Esophagus squamous epithelium (tissue), 5 donors: ENCODE measurements at regions not wholly inside any gene's neighbourhood (a gene's known extent, or its start where the extent isn't known, plus 50 kb on each side); places are given as distances from the start of the nearest gene placed in this dataset.
"Not testable (repeated sequence)": the region's sequence is repeated elsewhere in the genome, so short reads cannot be mapped to it uniquely, and the experiment has no call there.

Experiments
- DNase-seq: peaks from one replicate; lab custom pipeline; 2025; lab: John Stamatoyannopoulos, UW
- H3K27ac ChIP-seq, 4 donors: fragments of 200-600 bp; sonication (generic); one replicate each; pipeline ENCODE4 v1.5.1; 2016 to 2019; ENCODE audit warnings: mild to moderate bottlenecking in 1 of 4
- H3K27me3 ChIP-seq, 4 donors: fragments of 200-600 bp; sonication (generic); 1 replicate in 3 of 4; 2 replicates in 1 of 4; pipeline versions ENCODE4 v1.5.1 to v1.6.0; 2017 to 2021; ENCODE audit warnings: antibody characterized with exemption in 1 of 4
- H3K36me3 ChIP-seq, 3 donors: fragments of 200-600 bp; sonication (generic); one replicate each; pipeline ENCODE4 v1.5.1; 2016 to 2019
- H3K4me1 ChIP-seq, 3 donors: fragments of 200-600 bp; sonication (generic); one replicate each; pipeline ENCODE4 v1.5.1; 2017 to 2019
- H3K4me3 ChIP-seq, 4 donors: fragments of 200-600 bp; sonication (generic); 1 replicate in 3 of 4; 2 replicates in 1 of 4; pipeline ENCODE4 v1.5.1; 2016 to 2019; ENCODE audit warnings: mild to moderate bottlenecking in 2 of 4, moderate library complexity in 1 of 4
- H3K9me3 ChIP-seq, 3 donors: fragments of 200-600 bp; sonication (generic); one replicate each; pipeline ENCODE4 v1.5.1; 2016 to 2019
- POLR2A ChIP-seq, 4 donors: fragments of 450-650 bp; IDR thresholded peaks; one replicate each; pipeline ENCODE4 v1.6.1; 2017; ENCODE audit warnings: antibody characterized with exemption in 4 of 4, mild to moderate bottlenecking in 4 of 4, moderate library complexity in 3 of 4
- WGBS, 2 donors: methylation state at CpG; one replicate each; pipeline ENCODE4 v1.1.5; 2018; 5-methylcytosine and 5-hydroxymethylcytosine counted together
- intact Hi-C: fragments of 100-400 bp; cut with DNase I; formaldehyde crosslinking; loops from one replicate; pipeline ENCODE4 v1.15.0; 2022
- TF ChIP-seq, protein P1 (sequence below), 6 experiments: fragments of 450-650 bp in 4 of 6; fragments of 200-600 bp in 2 of 6; sonication (generic) in 2 of 6; IDR thresholded peaks; one replicate each; pipeline ENCODE4 v1.5.1; 2016 to 2019; ENCODE audit warnings: antibody characterized with exemption in 6 of 6, mild to moderate bottlenecking in 4 of 6, moderate library complexity in 4 of 6
- donor health status: DM: yes; HTN: yes; CAD: no.

DNA sequence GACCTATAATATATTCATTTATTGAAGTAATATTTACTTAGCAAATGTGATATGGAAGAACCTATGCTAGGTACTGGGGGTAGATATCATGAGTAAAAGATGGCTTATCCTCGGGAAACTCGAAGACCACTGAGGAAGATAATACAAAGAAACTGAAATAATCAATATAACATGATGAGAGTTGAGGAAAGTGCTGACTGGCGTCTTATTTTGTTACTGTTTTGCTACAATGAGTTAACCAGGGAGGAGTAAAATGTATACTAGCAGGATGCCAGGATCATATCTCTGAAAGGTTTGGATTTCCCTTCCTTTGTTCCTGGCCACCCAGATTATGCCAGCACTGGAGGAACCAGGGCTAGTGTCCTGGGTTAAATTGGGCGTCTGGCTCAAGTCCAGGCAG is 111.7 kb upstream of the SPATS2L start:
- peaks cover 0 to 3% (median 0%) of the 10 kb centered on the region in 3 donors for H3K9me3 ChIP-seq
- no peak for DNase-seq
- no peaks in the 10 kb centered on the region for H3K36me3 ChIP-seq
- H3K4me3 ChIP-seq, result no peak overlapping the region
- intact Hi-C loops, result no loop called here
- H3K4me1 ChIP-seq, result no peaks in the 10 kb centered on the region
- TF ChIP-seq, protein P1, sequence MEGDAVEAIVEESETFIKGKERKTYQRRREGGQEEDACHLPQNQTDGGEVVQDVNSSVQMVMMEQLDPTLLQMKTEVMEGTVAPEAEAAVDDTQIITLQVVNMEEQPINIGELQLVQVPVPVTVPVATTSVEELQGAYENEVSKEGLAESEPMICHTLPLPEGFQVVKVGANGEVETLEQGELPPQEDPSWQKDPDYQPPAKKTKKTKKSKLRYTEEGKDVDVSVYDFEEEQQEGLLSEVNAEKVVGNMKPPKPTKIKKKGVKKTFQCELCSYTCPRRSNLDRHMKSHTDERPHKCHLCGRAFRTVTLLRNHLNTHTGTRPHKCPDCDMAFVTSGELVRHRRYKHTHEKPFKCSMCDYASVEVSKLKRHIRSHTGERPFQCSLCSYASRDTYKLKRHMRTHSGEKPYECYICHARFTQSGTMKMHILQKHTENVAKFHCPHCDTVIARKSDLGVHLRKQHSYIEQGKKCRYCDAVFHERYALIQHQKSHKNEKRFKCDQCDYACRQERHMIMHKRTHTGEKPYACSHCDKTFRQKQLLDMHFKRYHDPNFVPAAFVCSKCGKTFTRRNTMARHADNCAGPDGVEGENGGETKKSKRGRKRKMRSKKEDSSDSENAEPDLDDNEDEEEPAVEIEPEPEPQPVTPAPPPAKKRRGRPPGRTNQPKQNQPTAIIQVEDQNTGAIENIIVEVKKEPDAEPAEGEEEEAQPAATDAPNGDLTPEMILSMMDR (IDR thresholded peaks at IDR 0.05), result no peak
- no peak for TF ChIP-seq POLR2A (IDR thresholded peaks at IDR 0.05)
- H3K27me3 ChIP-seq, result no peaks in the 10 kb centered on the region
- 83 to 85% methylated on average over 3 to 4 of the region's 4 CpGs for WGBS, 2 donors
- no peak overlapping the region for H3K27ac ChIP-seq

- Histone ChIP-seq H3K9me3 (peaks cover 0 to 5% (median 0%) of the 10 kb centered on the region in 3 donors), H3K4me3 (no peak overlapping the region), H3K36me3 (no peaks in the 10 kb centered on the region), H3K27me3 (no peaks in the 10 kb centered on the region), H3K4me1 (no peaks in the 10 kb centered on the region), H3K27ac (no peak overlapping the region)
- intact Hi-C loops, result no loop called here
- TF ChIP-seq, protein P1 (IDR thresholded peaks at IDR 0.05), result no peak
- TF ChIP-seq POLR2A (IDR thresholded peaks at IDR 0.05), result no peak
- 77 to 84% methylated on average over 2 of the region's 2 CpGs for WGBS, 2 donors
- no peak for DNase-seq
These were observed 107.5 kb upstream of the SPATS2L start for GRCh38 chr2:200199005-200199404.

DNA sequence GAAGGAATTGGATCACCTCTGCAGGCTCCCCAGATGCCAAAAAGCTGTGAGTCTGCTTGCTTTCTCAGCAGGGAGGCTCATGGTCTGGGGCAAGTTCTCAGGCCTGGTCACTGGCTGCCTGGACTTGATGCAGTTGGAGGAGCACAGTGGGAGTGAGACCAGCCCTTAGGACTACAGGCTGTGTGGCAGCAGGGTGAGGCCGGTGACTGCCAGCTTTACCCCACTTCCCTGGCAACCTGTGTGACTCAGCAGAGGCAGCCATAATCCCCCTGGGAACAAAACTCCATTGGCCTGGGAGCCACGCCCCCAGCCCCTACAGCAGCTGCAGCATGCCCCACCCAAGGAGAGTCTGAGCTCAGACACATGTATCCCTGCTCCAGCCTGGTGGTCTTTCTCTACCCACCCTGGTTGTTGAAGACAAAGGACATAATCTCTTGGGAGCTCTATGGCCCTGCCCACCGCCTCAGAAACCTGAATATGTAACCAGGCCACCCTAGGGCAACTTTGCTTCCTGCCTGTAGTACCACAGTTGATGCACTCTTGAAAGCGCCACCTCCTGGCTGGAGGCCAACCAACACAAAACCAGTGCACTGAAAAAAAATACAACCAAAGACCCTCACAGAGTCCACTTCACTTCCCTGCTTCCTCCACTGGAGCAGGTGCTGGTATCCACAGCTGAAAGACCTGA is 106.8 kb upstream of the SPATS2L start:
- intact Hi-C loops, result no loop called here
- WGBS, 2 donors, result 89 to 93% methylated on average over 1 to 3 of the region's 4 CpGs
- no peaks in the 10 kb centered on the region for H3K4me1 ChIP-seq
- no peaks in the 10 kb centered on the region for H3K27me3 ChIP-seq
- H3K9me3 ChIP-seq, result peaks cover 0 to 5% (median 0%) of the 10 kb centered on the region in 3 donors
- H3K27ac ChIP-seq, result no peak overlapping the region
- TF ChIP-seq, protein P1 (IDR thresholded peaks at IDR 0.05), result no peak
- TF ChIP-seq POLR2A (IDR thresholded peaks at IDR 0.05), result no peak
- H3K4me3 ChIP-seq, result no peak overlapping the region
- no peak for DNase-seq
- H3K36me3 ChIP-seq, result no peaks in the 10 kb centered on the region

GRCh38 chr2:200201839-200202238 is 104.7 kb upstream of the SPATS2L start:
- H3K4me1 ChIP-seq, DNase-seq, intact Hi-C loops, H3K36me3 ChIP-seq, H3K27ac ChIP-seq, H3K27me3 ChIP-seq, H3K4me3 ChIP-seq: not testable (repeated sequence)
- peaks cover 0 to 12% (median 6%) of the 10 kb centered on the region in 3 donors for H3K9me3 ChIP-seq
- 86 to 96% methylated on average over 4 of the region's 4 CpGs for whole genome bisulfite sequencing, 2 donors

GRCh38 chr2:200203381-200203827 is 103.1 kb upstream of the SPATS2L start:
- no peaks in the 10 kb centered on the region for H3K36me3 ChIP-seq
- no peak overlapping the region for H3K4me3 ChIP-seq
- TF ChIP-seq POLR2A (IDR thresholded peaks at IDR 0.05), result no peak
- TF ChIP-seq, protein P1 (IDR thresholded peaks at IDR 0.05), result no peak
- no peak for DNase-seq
- whole genome bisulfite sequencing, 2 donors, result 87 to 98% methylated on average over 2 of the region's 2 CpGs
- H3K9me3 ChIP-seq, result peaks cover 0 to 12% (median 6%) of the 10 kb centered on the region in 3 donors
- H3K27me3 ChIP-seq, result no peaks in the 10 kb centered on the region
- no peak overlapping the region for H3K27ac ChIP-seq
- H3K4me1 ChIP-seq, result no peaks in the 10 kb centered on the region
- intact Hi-C loops, result no loop called here
